ENCODE measurements at regions not wholly inside any gene's neighbourhood (a gene's known extent, or its start where the extent isn't known, plus 50 kb on each side); places are given as distances from the start of the nearest gene placed in this dataset.
"Not testable (repeated sequence)": the region's sequence is repeated elsewhere in the genome, so short reads cannot be mapped to it uniquely, and the experiment has no call there.

DNA sequence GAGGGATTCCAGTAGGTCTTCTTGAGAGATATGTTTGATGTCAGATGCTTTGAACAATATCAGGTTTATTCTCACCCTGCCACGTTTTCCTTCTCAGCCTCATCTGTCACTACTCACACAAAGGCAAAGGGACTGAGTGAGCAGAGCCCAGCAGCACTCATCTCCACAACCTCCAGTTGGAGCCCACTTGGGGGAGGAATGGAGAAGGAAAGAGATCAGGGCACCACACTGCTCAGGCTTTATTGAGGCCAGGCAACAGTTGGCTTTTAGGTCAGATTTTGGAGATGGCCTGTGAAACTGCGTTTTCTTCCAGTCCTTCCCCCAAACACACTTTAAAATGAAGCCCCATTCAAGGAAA, 57.3 kb upstream of the SEC22B start:
- H3K4me3 ChIP-seq (replicated peaks; ENCODE audit: insufficient read depth, low read length); H3K27me3 ChIP-seq (ENCODE audit: insufficient read depth, poor library complexity, severe bottlenecking); DNase-seq (ENCODE audit: low read depth in 1 of 2, low spot score in 1 of 2); H3K27ac ChIP-seq (replicated peaks): not testable (repeated sequence)

DNA sequence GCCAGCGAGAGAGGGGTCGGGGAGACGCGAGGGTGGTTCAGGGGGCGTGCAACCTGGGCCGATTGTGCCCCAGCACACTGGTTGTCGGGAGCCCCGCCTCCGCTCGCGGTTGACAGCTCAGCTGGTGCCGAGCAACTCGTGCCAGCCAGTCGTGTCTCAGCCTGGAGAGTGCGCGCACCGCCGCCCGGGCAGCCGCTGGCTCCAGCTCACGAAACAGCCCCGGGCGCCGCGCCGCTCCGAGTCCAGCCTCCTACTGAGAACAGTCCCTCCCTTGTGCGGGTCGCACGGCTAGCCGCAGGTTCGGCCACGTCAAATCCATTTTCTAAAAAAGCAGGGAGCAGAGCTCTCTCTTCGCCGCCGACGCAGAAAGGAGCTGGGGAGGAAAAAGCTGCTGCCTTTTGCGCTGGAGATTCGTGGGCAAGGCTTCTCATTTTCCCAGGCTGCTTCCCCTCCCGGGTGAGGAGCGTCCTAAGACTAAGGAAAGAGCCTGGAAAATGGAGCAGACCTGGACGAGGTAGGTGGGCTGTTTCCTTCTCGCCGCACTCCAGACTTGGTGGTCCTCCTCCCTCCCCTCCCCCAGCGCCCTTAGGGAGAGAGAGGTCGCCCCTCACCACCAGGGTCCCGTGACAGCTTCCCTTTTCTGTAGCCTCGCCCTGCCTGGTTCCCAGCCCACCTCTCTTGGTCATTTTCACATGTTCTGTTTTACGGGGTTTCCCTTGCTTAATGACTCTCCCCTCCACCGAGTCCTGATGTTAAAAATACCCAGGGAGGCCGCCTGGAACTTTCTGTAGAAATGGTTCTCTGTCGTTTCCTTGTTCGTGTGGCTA, 56.7 kb upstream of the SEC22B start:
- not testable (repeated sequence) for H3K4me3 ChIP-seq (replicated peaks; ENCODE audit: insufficient read depth, low read length); DNase-seq (ENCODE audit: low read depth in 1 of 2, low spot score in 1 of 2); H3K27ac ChIP-seq (replicated peaks); H3K27me3 ChIP-seq (ENCODE audit: insufficient read depth, poor library complexity, severe bottlenecking)

DNA sequence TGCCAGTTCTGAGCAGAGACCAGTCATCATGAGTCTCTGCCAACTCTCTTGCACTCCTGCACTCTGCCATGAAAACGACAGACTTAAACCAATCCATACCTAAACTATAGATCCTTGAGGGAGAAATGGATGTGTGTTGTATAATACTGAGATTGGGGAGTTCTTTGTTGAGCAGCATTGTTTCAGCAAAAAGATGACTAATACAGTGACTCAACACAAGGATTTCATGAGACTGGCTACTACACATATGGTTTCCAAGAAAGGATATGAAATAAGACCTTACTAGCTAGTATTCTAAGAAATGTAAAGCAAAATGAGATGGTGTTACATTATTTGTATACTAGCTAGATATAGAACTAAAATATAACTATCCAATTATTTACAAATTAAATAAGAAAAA, 53.5 kb upstream of the SEC22B start:
- not testable (repeated sequence) for H3K27me3 ChIP-seq (ENCODE audit: insufficient read depth, poor library complexity, severe bottlenecking); H3K4me3 ChIP-seq (replicated peaks; ENCODE audit: insufficient read depth, low read length); H3K27ac ChIP-seq (replicated peaks); DNase-seq (ENCODE audit: low read depth in 1 of 2, low spot score in 1 of 2)
